IMR-90 (cell line): ENCODE measurements at regions not wholly inside any gene's neighbourhood (a gene's known extent, or its start where the extent isn't known, plus 50 kb on each side); places are given as distances from the start of the nearest gene placed in this dataset.

Experiments used
- ATAC-seq: fragments of 200-7000 bp; cut with Tn5 transposase; 2 replicates; pipeline ENCODE4 v1.9.1; 2020; ENCODE audit warnings: low read depth, mild to moderate bottlenecking, moderate library complexity
- BruUV-seq: library from RNA; stranded (reverse); fragments of 400-500 nt; replicated peaks from 2 replicates; lab custom pipeline; 2021; lab: Mats Ljungman, UMichigan
- CTCF ChIA-PET: fragments of 300-600 bp; formaldehyde crosslinking; extraction: SDS; loops from one replicate; lab custom pipeline; 2021; ENCODE audit warnings: antibody characterized with exemption; lab: Yijun Ruan, JAX
- POLR2A ChIA-PET: fragments of 300-600 bp; sonication (Branson Sonifier 250); formaldehyde crosslinking; loops from one replicate; lab custom pipeline; 2022; ENCODE audit warnings: antibody characterized with exemption; ENCODE audit not compliant: unreplicated experiment; lab: Charles Lee
- DNase-seq: peaks from one replicate; pipeline ENCODE4 v3.0.0; 2013
- H2AFZ ChIP-seq: replicated peaks from 2 replicates; pipeline ENCODE3; 2013; ENCODE audit warnings: low read length, mild to moderate bottlenecking; ENCODE audit not compliant: poor library complexity
- H2AK5ac ChIP-seq: 2 replicates; pipeline ENCODE4 v1.6.1; 2013; ENCODE audit warnings: low read depth, low read length, inconsistent platforms
- H2AK9ac ChIP-seq: replicated peaks from 2 replicates; pipeline ENCODE3; 2013; ENCODE audit warnings: mild to moderate bottlenecking, low read depth, low read length, moderate library complexity; ENCODE audit not compliant: poor library complexity
- H2BK120ac ChIP-seq: 2 replicates; pipeline ENCODE4 v1.6.1; 2013; ENCODE audit warnings: low read depth, low read length, inconsistent platforms
- H2BK15ac ChIP-seq: 3 replicates; pipeline ENCODE4 v1.6.1; 2013; ENCODE audit warnings: low read depth, low read length, inconsistent platforms
- H2BK20ac ChIP-seq: 2 replicates; pipeline ENCODE4 v1.6.1; 2013; ENCODE audit warnings: low read depth, mild to moderate bottlenecking, inconsistent platforms, low read length, moderate library complexity
- H2BK5ac ChIP-seq: 2 replicates; pipeline ENCODE4 v1.6.1; 2013; ENCODE audit warnings: mild to moderate bottlenecking, low read depth, low read length, inconsistent platforms; ENCODE audit not compliant: poor library complexity, severe bottlenecking
- H3K14ac ChIP-seq: replicated peaks from 2 replicates; pipeline ENCODE4 v1.6.1; 2013; ENCODE audit warnings: low read depth, low read length, inconsistent platforms
- H3K18ac ChIP-seq: 2 replicates; pipeline ENCODE4 v1.6.1; 2013; ENCODE audit warnings: low read depth, low read length, control low read depth
- H3K23ac ChIP-seq: 2 replicates; pipeline ENCODE4 v1.6.1; 2013; ENCODE audit warnings: low read depth, low read length, inconsistent platforms
- H3K27ac ChIP-seq: 2 replicates; pipeline ENCODE4 v1.5.1; 2013; ENCODE audit warnings: mild to moderate bottlenecking, control low read depth, low read length; ENCODE audit not compliant: insufficient read depth
- H3K27me3 ChIP-seq: 2 replicates; pipeline ENCODE4 v1.6.1; 2013; ENCODE audit warnings: low read length; ENCODE audit not compliant: control insufficient read depth, insufficient read depth
- H3K36me3 ChIP-seq: 2 replicates; pipeline ENCODE4 v1.6.1; 2013; ENCODE audit warnings: low read length, mixed read lengths; ENCODE audit not compliant: control insufficient read depth, insufficient read depth
- H3K4ac ChIP-seq: 2 replicates; pipeline ENCODE4 v1.6.1; 2013; ENCODE audit warnings: low read depth, low read length, inconsistent platforms
- H3K4me1 ChIP-seq: 2 replicates; pipeline ENCODE4 v1.6.1; 2013; ENCODE audit warnings: low read length, mixed read lengths; ENCODE audit not compliant: control insufficient read depth, insufficient read depth
- H3K4me2 ChIP-seq: 2 replicates; pipeline ENCODE4 v1.6.1; 2013; ENCODE audit warnings: low read depth, mild to moderate bottlenecking, control low read depth, low read length, moderate library complexity
- H3K4me3 ChIP-seq: 2 replicates; pipeline ENCODE4 v1.5.1; 2013; ENCODE audit warnings: low read depth, mild to moderate bottlenecking, control low read depth, low read length, moderate library complexity; ENCODE audit not compliant: insufficient read depth
- H3K56ac ChIP-seq: 2 replicates; pipeline ENCODE4 v1.6.1; 2013; ENCODE audit warnings: low read length, inconsistent platforms; ENCODE audit not compliant: insufficient read depth; ENCODE audit errors: extremely low read depth
- H3K79me1 ChIP-seq, 2 experiments: 2 replicates each; pipeline ENCODE4 v1.6.1; 2013; ENCODE audit warnings: low read length in 2 of 2, inconsistent platforms in 1 of 2, low read depth in 1 of 2
- H3K9ac ChIP-seq: 2 replicates; pipeline ENCODE4 v1.6.1; 2013; ENCODE audit warnings: low read depth, low read length, control low read depth
- H3K9me1 ChIP-seq: 2 replicates; pipeline ENCODE4 v1.6.1; 2013; ENCODE audit warnings: low read length, inconsistent platforms; ENCODE audit not compliant: insufficient read depth
- H3K9me3 ChIP-seq: 2 replicates; pipeline ENCODE4 v1.6.1; 2013; ENCODE audit warnings: low read length; ENCODE audit not compliant: control insufficient read depth, insufficient read depth
- H4K20me1 ChIP-seq: 2 replicates; pipeline ENCODE4 v1.6.1; 2013; ENCODE audit warnings: low read length, inconsistent platforms; ENCODE audit not compliant: insufficient read depth
- H4K5ac ChIP-seq: 2 replicates; pipeline ENCODE4 v1.6.1; 2013; ENCODE audit warnings: mild to moderate bottlenecking, low read depth, low read length, control low read depth
- H4K8ac ChIP-seq, 2 experiments: 2 replicates each; pipeline ENCODE4 v1.6.1; 2013; ENCODE audit warnings: low read depth in 2 of 2, low read length in 2 of 2, control low read depth in 1 of 2, inconsistent platforms in 1 of 2
- H4K91ac ChIP-seq: 2 replicates; pipeline ENCODE4 v1.6.1; 2013; ENCODE audit warnings: low read depth, low read length, inconsistent platforms; ENCODE audit not compliant: insufficient read depth
- BHLHE40 ChIP-seq: fragments of 150-350 bp; IDR thresholded peaks from 2 replicates; pipeline ENCODE4 v1.6.1; 2016; ENCODE audit warnings: mild to moderate bottlenecking, low read depth, low read length
- CHD1 ChIP-seq: IDR thresholded peaks from 2 replicates; pipeline ENCODE4 v1.6.1; 2012; ENCODE audit warnings: low read depth, low read length, improper control_type of control experiment
- MXI1 ChIP-seq: IDR thresholded peaks from 2 replicates; pipeline ENCODE4 v1.6.1; 2012; ENCODE audit warnings: low read depth, mild to moderate bottlenecking, low read length, moderate library complexity, borderline replicate concordance
- NFE2L2 ChIP-seq: fragments of 150-350 bp; IDR thresholded peaks from 2 replicates; pipeline ENCODE4 v1.6.1; 2016; ENCODE audit warnings: low read depth, mild to moderate bottlenecking, low read length
- POLR2A ChIP-seq: IDR thresholded peaks from 2 replicates; pipeline ENCODE4 v1.6.1; 2012; ENCODE audit warnings: mild to moderate bottlenecking, low read depth, low read length
- RAD21 ChIP-seq: IDR thresholded peaks from 2 replicates; pipeline ENCODE4 v1.6.1; 2012; ENCODE audit warnings: low read length, improper control_type of control experiment
- RCOR1 ChIP-seq: IDR thresholded peaks from 2 replicates; pipeline ENCODE4 v1.6.1; 2012; ENCODE audit warnings: mild to moderate bottlenecking, low read length, improper control_type of control experiment; ENCODE audit not compliant: insufficient replicate concordance
- WGBS, 2 experiments: methylation state at CpG; one replicate each; pipeline versions ENCODE4 v1.1.5 to v1.1.7; 2013; ENCODE audit warnings: missing lambda C conversion rate in 2 of 2; ENCODE audit not compliant: insufficient read length in 1 of 2; ENCODE audit errors: extremely low coverage in 2 of 2; 5-methylcytosine and 5-hydroxymethylcytosine counted together
- dilution Hi-C: fragments of 300-500 bp; cut with HindIII; formaldehyde crosslinking; loops from one replicate; pipeline ENCODE4 v1.14.3; 2018; ENCODE audit warnings: low sequenced_read_pairs; ENCODE audit not compliant: unreplicated experiment
- in situ Hi-C: fragments of 300-500 bp; cut with MboI; formaldehyde crosslinking; loops from 3 replicates; pipeline ENCODE4 v1.14.3; 2019; ENCODE audit warnings: low sequenced_read_pairs, inconsistent platforms, mixed read lengths
- intact Hi-C: fragments of 100-400 bp; cut with micrococcal nuclease; formaldehyde crosslinking; loops from 2 replicates; pipeline ENCODE4 v1.10.0; 2022
- TF ChIP-seq, protein P1 (sequence below): fragments of 150-350 bp; IDR thresholded peaks from 2 replicates; pipeline ENCODE4 v1.6.1; 2016; ENCODE audit warnings: low read depth, mild to moderate bottlenecking, low read length, moderate library complexity, borderline replicate concordance

DNA sequence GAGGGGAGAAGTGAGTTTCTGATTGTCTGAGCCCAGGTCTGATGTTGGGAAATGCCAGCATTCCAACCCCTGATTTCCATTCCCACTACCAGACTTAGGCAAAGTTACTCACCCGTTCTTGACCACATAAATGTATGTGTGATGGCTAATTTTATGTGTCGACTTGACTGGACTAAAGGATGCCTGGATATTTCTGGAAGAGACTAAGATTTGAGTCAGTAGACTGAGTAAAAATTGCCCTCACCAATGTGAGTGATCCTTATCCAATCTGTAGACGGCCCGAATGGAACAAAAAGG, 95.8 kb upstream of the TAB2 start (continued):
- no peak for TF ChIP-seq BHLHE40

DNA sequence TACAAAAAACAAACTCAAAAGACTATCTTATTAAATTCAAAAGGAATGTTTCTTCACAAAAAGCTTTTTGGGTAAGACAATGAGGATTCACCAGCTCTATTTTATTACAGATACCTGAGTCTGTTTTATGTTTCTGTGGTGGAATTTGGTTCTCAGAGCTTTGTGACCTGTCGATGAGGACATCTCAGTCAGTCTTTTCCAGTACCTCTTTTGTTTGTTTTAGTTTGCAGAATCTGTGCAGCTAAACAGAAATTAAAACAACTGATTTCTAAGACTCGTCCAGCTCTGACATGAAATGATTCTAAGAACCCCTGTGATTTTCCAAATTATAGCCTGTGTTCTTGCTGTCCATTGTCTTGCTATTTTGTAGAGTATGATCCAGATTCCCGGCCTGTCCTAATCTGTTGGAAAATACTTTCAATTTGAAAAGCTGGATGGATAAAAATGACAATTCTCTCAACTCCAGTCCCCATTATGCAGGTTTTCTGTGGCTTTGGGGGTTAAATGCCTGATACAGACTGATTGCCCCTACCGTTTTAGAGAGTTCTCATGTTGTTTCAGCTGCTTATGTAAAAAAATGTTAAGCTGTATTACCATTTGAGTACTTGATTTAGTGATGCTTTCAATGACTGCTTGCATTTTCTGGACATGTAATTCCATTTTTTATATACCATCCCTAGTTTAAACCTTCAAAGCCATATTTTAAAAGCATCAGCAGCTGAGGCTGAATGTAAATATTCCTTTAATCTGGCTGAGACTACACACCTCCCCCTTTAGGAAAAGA, 94.2 kb upstream of the TAB2 start:
- TF ChIP-seq RAD21 (no peak), MXI1 (no peak), CHD1 (no peak), BHLHE40 (no peak), NFE2L2 (no peak), POLR2A (no peak), RCOR1 (no peak)
- TF ChIP-seq, protein P1, sequence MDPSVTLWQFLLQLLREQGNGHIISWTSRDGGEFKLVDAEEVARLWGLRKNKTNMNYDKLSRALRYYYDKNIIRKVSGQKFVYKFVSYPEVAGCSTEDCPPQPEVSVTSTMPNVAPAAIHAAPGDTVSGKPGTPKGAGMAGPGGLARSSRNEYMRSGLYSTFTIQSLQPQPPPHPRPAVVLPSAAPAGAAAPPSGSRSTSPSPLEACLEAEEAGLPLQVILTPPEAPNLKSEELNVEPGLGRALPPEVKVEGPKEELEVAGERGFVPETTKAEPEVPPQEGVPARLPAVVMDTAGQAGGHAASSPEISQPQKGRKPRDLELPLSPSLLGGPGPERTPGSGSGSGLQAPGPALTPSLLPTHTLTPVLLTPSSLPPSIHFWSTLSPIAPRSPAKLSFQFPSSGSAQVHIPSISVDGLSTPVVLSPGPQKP = no peak
- H3K4me1 ChIP-seq = no peaks in the 10 kb centered on the region; the same call in 1 of the 2 replicates
- no peak overlapping the region for H3K18ac ChIP-seq
- no peak overlapping the region for H2AFZ ChIP-seq
- H2BK5ac ChIP-seq = no peak overlapping the region
- no peak overlapping the region for H2AK5ac ChIP-seq
- H4K5ac ChIP-seq = no peak overlapping the region
- ATAC-seq (no peak), DNase-seq (no peak)
- no peak overlapping the region for H3K4ac ChIP-seq
- no peak overlapping the region for H3K4me3 ChIP-seq
- H2BK15ac ChIP-seq = no peak overlapping the region
- intact Hi-C loops = no loop called here
- no peaks in the 10 kb centered on the region for H4K20me1 ChIP-seq
- H3K9me3 ChIP-seq = no peaks in the 10 kb centered on the region
- WGBS, 2 experiments = no CpG with 5 or more reads among the region's 4 CpGs
- no peaks in the 10 kb centered on the region for H3K79me1 ChIP-seq
- ChIA-PET POLR2A (no interaction called here), CTCF (interaction anchor here (1.4 kb wide), 1 partner anchor 9 kb away, joined by 5 read pairs; no protein-coding TSS in a partner anchor)
- no peak overlapping the region for H3K23ac ChIP-seq
- no peak overlapping the region for H3K4me2 ChIP-seq
- no peak overlapping the region for H3K56ac ChIP-seq
- H3K36me3 ChIP-seq = no peaks in the 10 kb centered on the region
- no peak overlapping the region for H3K9ac ChIP-seq
- H2AK9ac ChIP-seq = no peak overlapping the region
- BruUV-seq = no TSS peak
- no peak overlapping the region for H2BK20ac ChIP-seq
- in situ Hi-C loops = no loop called here
- no peak overlapping the region for H4K8ac ChIP-seq
- dilution Hi-C loops = no loop called here
- no peak overlapping the region for H4K91ac ChIP-seq
- no peak overlapping the region for H2BK120ac ChIP-seq
- H3K27ac ChIP-seq = no peak overlapping the region
- no peak overlapping the region for H3K14ac ChIP-seq
- H3K27me3 ChIP-seq = peaks cover 5% of the 10 kb centered on the region
- no peaks in the 10 kb centered on the region; the same call in 1 of the 2 replicates for H3K9me1 ChIP-seq
